Gastroesophageal sphincter (tissue), 3 donors: ENCODE measurements at regions not wholly inside any gene's neighbourhood (a gene's known extent, or its start where the extent isn't known, plus 50 kb on each side); places are given as distances from the start of the nearest gene placed in this dataset.

Experiments
- EP300 ChIP-seq: sonication (generic); formaldehyde crosslinking; IDR thresholded peaks from one replicate; pipeline ENCODE4 v1.6.1; 2017; ENCODE audit warnings: antibody characterized with exemption, mild to moderate bottlenecking
- POLR2A ChIP-seq, 2 donors: fragments of 450-650 bp; IDR thresholded peaks; one replicate each; pipeline ENCODE4 v1.6.1; 2017; ENCODE audit warnings: antibody characterized with exemption in 2 of 2, mild to moderate bottlenecking in 2 of 2, moderate library complexity in 1 of 2
- POLR2AphosphoS5 ChIP-seq: sonication (generic); formaldehyde crosslinking; IDR thresholded peaks from one replicate; pipeline ENCODE4 v1.6.1; 2017; ENCODE audit warnings: antibody characterized with exemption
- TF ChIP-seq, protein P1 (sequence below), 4 experiments: fragments of 200-600 bp in 2 of 4; fragments of 450-650 bp in 2 of 4; sonication (generic) in 1 of 4; IDR thresholded peaks; one replicate each; pipeline ENCODE4 v1.5.1; 2017 to 2019; ENCODE audit warnings: antibody characterized with exemption in 4 of 4, mild to moderate bottlenecking in 2 of 4, moderate library complexity in 2 of 4

DNA sequence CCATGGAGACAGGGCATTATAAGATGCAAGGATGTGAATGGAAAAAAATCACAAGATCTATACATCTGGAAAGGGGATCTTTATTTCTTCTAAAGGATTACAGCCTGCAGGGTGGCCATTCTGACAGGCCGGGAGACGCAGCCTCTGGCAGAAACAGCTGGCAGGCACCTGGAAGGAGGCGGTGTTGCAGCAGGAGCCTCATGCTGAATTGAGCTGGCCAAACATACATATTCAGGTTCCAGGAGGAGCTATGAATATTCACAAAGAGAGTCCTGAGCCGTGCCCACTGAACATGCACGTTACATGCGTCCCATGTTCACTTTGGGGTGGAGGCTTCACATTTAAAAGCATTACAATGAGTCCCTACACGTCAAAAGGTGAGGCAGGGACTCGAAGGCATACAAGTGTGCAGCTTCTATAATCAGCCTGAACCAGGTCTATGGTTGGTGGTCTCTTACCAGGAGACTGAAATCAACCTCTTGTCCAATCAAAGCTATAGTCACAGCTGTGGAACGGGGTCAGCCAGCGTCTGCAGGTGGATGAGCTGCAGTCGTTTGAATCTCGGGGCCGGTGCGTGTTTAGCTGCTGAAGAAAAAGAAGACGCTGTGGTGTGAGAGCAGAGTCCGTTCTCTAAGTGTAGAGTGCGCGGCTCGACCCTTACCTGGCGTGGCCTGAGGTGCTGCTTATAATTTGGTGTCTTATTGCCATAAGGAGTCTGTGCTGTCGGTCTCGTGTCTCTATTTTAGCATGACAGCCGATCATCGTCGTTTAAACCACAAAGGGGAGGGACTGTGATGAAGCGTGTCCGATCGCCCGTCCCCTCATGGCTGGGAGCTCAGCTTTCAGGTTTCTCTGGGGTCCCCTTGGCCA, 183.0 kb downstream of the ETS2 start:
- TF ChIP-seq, protein P1, sequence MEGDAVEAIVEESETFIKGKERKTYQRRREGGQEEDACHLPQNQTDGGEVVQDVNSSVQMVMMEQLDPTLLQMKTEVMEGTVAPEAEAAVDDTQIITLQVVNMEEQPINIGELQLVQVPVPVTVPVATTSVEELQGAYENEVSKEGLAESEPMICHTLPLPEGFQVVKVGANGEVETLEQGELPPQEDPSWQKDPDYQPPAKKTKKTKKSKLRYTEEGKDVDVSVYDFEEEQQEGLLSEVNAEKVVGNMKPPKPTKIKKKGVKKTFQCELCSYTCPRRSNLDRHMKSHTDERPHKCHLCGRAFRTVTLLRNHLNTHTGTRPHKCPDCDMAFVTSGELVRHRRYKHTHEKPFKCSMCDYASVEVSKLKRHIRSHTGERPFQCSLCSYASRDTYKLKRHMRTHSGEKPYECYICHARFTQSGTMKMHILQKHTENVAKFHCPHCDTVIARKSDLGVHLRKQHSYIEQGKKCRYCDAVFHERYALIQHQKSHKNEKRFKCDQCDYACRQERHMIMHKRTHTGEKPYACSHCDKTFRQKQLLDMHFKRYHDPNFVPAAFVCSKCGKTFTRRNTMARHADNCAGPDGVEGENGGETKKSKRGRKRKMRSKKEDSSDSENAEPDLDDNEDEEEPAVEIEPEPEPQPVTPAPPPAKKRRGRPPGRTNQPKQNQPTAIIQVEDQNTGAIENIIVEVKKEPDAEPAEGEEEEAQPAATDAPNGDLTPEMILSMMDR (IDR thresholded peaks at IDR 0.05) = no peak
- TF ChIP-seq POLR2A (IDR thresholded peaks at IDR 0.05) (no peak), POLR2AphosphoS5 (no peak), EP300 (no peak)
